IPS DF 6.9 (cell line): ENCODE measurements at regions not wholly inside any gene's neighbourhood (a gene's known extent, or its start where the extent isn't known, plus 50 kb on each side); places are given as distances from the start of the nearest gene placed in this dataset.

Source experiments
- DNase-seq: peaks from one replicate; pipeline ENCODE4 v3.0.0-alpha.2; 2013; ENCODE audit warnings: low read depth, low spot score
- H3K27ac ChIP-seq: one replicate; pipeline ENCODE4 v1.5.1; 2013; ENCODE audit warnings: low read length, control low read depth
- H3K27me3 ChIP-seq: 2 replicates; pipeline ENCODE4 v1.6.1; 2013; ENCODE audit warnings: mild to moderate bottlenecking, low read length; ENCODE audit not compliant: control insufficient read depth, insufficient read depth
- H3K36me3 ChIP-seq: 2 replicates; pipeline ENCODE4 v1.6.1; 2013; ENCODE audit warnings: low read length; ENCODE audit not compliant: control insufficient read depth, insufficient read depth
- H3K4me1 ChIP-seq: 2 replicates; pipeline ENCODE4 v1.6.1; 2013; ENCODE audit warnings: low read length; ENCODE audit not compliant: control insufficient read depth, insufficient read depth
- H3K4me3 ChIP-seq: 2 replicates; pipeline ENCODE4 v1.5.1; 2013; ENCODE audit warnings: mild to moderate bottlenecking, low read length
- H3K9me3 ChIP-seq: 2 replicates; pipeline ENCODE4 v1.6.1; 2013; ENCODE audit warnings: low read length, inconsistent platforms; ENCODE audit not compliant: control insufficient read depth, insufficient read depth
- WGBS: extraction: QIAGEN DNeasy Blood & Tissue Kit; methylation state at CpG from one replicate; pipeline ENCODE4 v1.1.7; 2013; ENCODE audit warnings: mixed read lengths, missing lambda C conversion rate; ENCODE audit not compliant: insufficient read length, insufficient coverage; 5-methylcytosine and 5-hydroxymethylcytosine counted together

GRCh38 chr14:87567618-87568295 is 425.2 kb downstream of the GALC start:
- Histone ChIP-seq H3K27me3 (no peaks in the 10 kb centered on the region), H3K36me3 (no peaks in the 10 kb centered on the region), H3K27ac (no peak overlapping the region), H3K4me1 (no peaks in the 10 kb centered on the region), H3K4me3 (no peak overlapping the region), H3K9me3 (no peaks in the 10 kb centered on the region)
- no CpG with 5 or more reads among the region's 4 CpGs for WGBS
- no peak for DNase-seq

- Histone ChIP-seq H3K4me3 (no peak overlapping the region), H3K9me3 (no peaks in the 10 kb centered on the region), H3K27me3 (no peaks in the 10 kb centered on the region), H3K4me1 (no peaks in the 10 kb centered on the region), H3K27ac (no peak overlapping the region), H3K36me3 (no peaks in the 10 kb centered on the region)
- no peak for DNase-seq
- no CpG with 5 or more reads among the region's 2 CpGs for WGBS
These were observed 426.0 kb downstream of the GALC start for GRCh38 chr14:87566991-87567390.

GRCh38 chr14:87547536-87547935 is 445.4 kb downstream of the GALC start:
- WGBS: no CpG with 5 or more reads among the region's 5 CpGs
- DNase-seq: no peak

GRCh38 chr14:87542288-87542687 is 450.7 kb downstream of the GALC start:
- H3K4me3 ChIP-seq: no peak overlapping the region
- H3K9me3 ChIP-seq: no peaks in the 10 kb centered on the region
- DNase-seq: no peak
- H3K36me3 ChIP-seq: no peaks in the 10 kb centered on the region
- no CpG with 5 or more reads among the region's 5 CpGs for WGBS
- no peaks in the 10 kb centered on the region for H3K27me3 ChIP-seq
- H3K4me1 ChIP-seq: no peaks in the 10 kb centered on the region
- H3K27ac ChIP-seq: no peak overlapping the region

More at GRCh38 chr14:87547536-87547935, 445.4 kb downstream of the GALC start:
- H3K36me3 ChIP-seq: no peaks in the 10 kb centered on the region
- no peak overlapping the region for H3K27ac ChIP-seq
- H3K4me1 ChIP-seq: no peaks in the 10 kb centered on the region
- no peaks in the 10 kb centered on the region for H3K27me3 ChIP-seq
- H3K9me3 ChIP-seq: no peaks in the 10 kb centered on the region
- H3K4me3 ChIP-seq: no peak overlapping the region

GRCh38 chr14:87540339-87540738 is 452.6 kb downstream of the GALC start:
- WGBS: no CpG with 5 or more reads among the region's 2 CpGs
- H3K27ac ChIP-seq: no peak overlapping the region
- H3K27me3 ChIP-seq: no peaks in the 10 kb centered on the region
- no peaks in the 10 kb centered on the region for H3K9me3 ChIP-seq
- no peak overlapping the region for H3K4me3 ChIP-seq
- no peaks in the 10 kb centered on the region for H3K36me3 ChIP-seq
- DNase-seq: no peak
- no peaks in the 10 kb centered on the region for H3K4me1 ChIP-seq

- Histone ChIP-seq H3K27me3 (peaks cover 1% of the 10 kb centered on the region; the same call in 1 of the 2 replicates), H3K9me3 (no peaks in the 10 kb centered on the region), H3K27ac (no peak overlapping the region), H3K36me3 (no peaks in the 10 kb centered on the region), H3K4me3 (no peak overlapping the region), H3K4me1 (no peaks in the 10 kb centered on the region)
- WGBS: no CpG with 5 or more reads among the region's 4 CpGs
- peak; percentile 43 for DNase-seq
These were observed 463.9 kb downstream of the GALC start for GRCh38 chr14:87529081-87529480.

GRCh38 chr14:87526731-87527130 is 466.3 kb downstream of the GALC start:
- no peak overlapping the region for H3K27ac ChIP-seq
- H3K36me3 ChIP-seq: no peaks in the 10 kb centered on the region
- H3K9me3 ChIP-seq: no peaks in the 10 kb centered on the region
- H3K4me3 ChIP-seq: no peak overlapping the region
- H3K27me3 ChIP-seq: peaks cover 1% of the 10 kb centered on the region; the same call in 1 of the 2 replicates
- no peak for DNase-seq
- WGBS: no CpG with 5 or more reads among the region's 4 CpGs
- H3K4me1 ChIP-seq: no peaks in the 10 kb centered on the region

GRCh38 chr14:87524011-87524410 is 469.0 kb downstream of the GALC start:
- H3K9me3 ChIP-seq: no peaks in the 10 kb centered on the region
- no peaks in the 10 kb centered on the region for H3K36me3 ChIP-seq
- H3K4me3 ChIP-seq: no peak overlapping the region
- H3K4me1 ChIP-seq: no peaks in the 10 kb centered on the region
- WGBS: no CpG with 5 or more reads among the region's 4 CpGs
- peaks cover 1% of the 10 kb centered on the region; the same call in 1 of the 2 replicates for H3K27me3 ChIP-seq
- H3K27ac ChIP-seq: no peak overlapping the region
- no peak for DNase-seq

GRCh38 chr14:87522575-87522974 is 470.4 kb downstream of the GALC start:
- Histone ChIP-seq H3K27ac (no peak overlapping the region), H3K4me1 (no peaks in the 10 kb centered on the region), H3K9me3 (no peaks in the 10 kb centered on the region), H3K27me3 (peaks cover 1% of the 10 kb centered on the region; the same call in 1 of the 2 replicates), H3K36me3 (no peaks in the 10 kb centered on the region), H3K4me3 (no peak overlapping the region)
- no CpG with 5 or more reads among the region's 1 CpG for WGBS
- DNase-seq: peak; percentile 43

GRCh38 chr14:87508333-87508732 is 484.6 kb downstream of the GALC start:
- Histone ChIP-seq H3K4me3 (no peak overlapping the region), H3K9me3 (no peaks in the 10 kb centered on the region)
- DNase-seq: no peak

GRCh38 chr14:87503711-87504110 is 489.3 kb downstream of the GALC start:
- no CpG with 5 or more reads among the region's 3 CpGs for WGBS
- no peaks in the 10 kb centered on the region for H3K9me3 ChIP-seq
- peaks cover 3% of the 10 kb centered on the region; the same call in 1 of the 2 replicates for H3K4me1 ChIP-seq
- H3K27me3 ChIP-seq: no peaks in the 10 kb centered on the region
- H3K4me3 ChIP-seq: no peak overlapping the region
- H3K36me3 ChIP-seq: no peaks in the 10 kb centered on the region
- no peak overlapping the region for H3K27ac ChIP-seq
- DNase-seq: no peak

More at GRCh38 chr14:87508333-87508732, 484.6 kb downstream of the GALC start:
- WGBS: no CpG with 5 or more reads among the region's 1 CpG
- H3K36me3 ChIP-seq: no peaks in the 10 kb centered on the region
- no peak overlapping the region for H3K27ac ChIP-seq
- peaks cover 3% of the 10 kb centered on the region; the same call in 1 of the 2 replicates for H3K4me1 ChIP-seq
- no peaks in the 10 kb centered on the region for H3K27me3 ChIP-seq
